NCI-H146 (cell line): ENCODE measurements at regions not wholly inside any gene's neighbourhood (a gene's known extent, or its start where the extent isn't known, plus 50 kb on each side); places are given as distances from the start of the nearest gene placed in this dataset.

Experiments
- DNase-seq: peaks from one replicate; lab custom pipeline; 2025; lab: John Stamatoyannopoulos, UW

GRCh38 chr2:223519471-223519870 is 82.7 kb downstream of the SCG2 start:
- no peak for DNase-seq

DNA sequence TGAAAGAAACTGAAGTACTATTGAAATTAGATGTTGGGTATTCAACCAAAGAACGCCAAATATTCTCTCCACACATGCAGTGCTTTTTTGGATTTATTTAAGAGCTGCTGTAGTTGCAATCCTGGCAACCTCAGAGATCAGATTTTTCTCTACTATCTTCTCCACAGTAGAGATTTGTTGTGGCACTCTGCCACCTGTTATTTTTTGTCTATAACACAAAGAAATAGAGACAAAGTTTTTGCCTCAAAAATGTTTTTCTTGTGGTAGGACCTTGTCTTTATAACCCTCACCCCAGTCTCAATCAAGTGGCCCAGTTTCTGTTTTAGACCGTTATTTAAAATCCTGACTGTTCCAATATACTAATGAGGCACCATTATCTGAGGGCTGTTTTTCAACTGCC is 79.4 kb downstream of the SCG2 start:
- no peak for DNase-seq

DNA sequence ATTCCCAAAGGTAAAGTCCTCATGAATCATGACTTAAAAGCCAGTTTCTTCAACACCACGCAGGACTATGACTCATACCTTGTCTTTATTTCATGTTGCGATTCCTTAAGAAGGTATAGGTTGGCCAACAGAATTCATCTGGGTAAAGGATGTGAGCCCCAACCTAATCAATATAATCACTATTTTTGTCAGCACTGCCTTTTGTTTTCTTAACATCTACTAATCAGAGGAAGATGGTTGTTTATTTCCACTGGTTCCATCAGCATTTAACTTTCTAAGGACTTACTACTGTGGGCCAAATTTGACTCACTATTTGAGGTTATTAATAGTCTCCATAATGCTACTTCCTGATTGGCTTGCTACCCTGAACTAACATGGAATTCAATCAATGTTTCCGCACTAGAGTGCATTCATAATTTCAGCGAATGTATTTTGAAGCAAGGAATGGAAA is 78.6 kb downstream of the SCG2 start:
- DNase-seq: no peak

- no peak for DNase-seq
These were observed 78.1 kb downstream of the SCG2 start for GRCh38 chr2:223524066-223524465.

GRCh38 chr2:223526106-223526505 is 76.1 kb downstream of the SCG2 start:
- DNase-seq: peak; percentile 26

DNA sequence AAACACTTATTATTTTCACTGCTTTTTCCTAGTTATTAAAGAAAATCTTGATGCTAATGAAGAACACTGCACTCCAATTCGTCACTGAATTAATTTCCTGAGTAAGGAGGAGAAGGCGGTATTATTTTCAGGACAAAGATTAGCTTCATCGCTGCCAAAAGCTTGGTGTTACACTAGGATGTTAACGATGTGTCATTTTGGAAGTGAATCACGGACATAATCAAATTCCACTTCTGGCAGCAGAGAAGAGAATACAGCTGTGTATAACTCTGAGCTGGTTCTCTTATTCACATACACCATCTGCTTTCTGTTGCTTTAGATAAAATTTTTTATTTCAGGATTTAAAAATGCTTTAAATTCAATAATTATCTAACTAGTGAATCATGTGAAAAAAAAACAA is 74.1 kb downstream of the SCG2 start:
- no peak for DNase-seq

DNA sequence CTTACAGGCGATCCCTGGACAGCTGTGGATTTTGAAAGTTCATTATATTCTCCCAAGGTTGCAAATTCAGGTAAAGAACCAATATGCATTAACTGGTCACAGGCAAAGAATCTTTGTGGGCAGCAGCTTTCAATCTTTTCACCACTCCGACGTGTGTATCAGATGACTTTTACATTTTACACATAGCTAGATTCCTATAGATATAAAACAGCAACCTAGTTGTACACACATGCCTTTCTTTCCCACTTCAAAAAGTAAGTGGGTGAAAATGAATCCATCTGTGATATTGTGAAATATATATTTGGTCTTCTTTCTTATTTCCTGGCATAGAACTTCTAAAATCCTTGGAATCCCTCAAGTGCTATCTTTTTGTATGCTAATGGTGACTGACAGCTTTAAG is 72.5 kb downstream of the SCG2 start:
- DNase-seq: no peak

DNA sequence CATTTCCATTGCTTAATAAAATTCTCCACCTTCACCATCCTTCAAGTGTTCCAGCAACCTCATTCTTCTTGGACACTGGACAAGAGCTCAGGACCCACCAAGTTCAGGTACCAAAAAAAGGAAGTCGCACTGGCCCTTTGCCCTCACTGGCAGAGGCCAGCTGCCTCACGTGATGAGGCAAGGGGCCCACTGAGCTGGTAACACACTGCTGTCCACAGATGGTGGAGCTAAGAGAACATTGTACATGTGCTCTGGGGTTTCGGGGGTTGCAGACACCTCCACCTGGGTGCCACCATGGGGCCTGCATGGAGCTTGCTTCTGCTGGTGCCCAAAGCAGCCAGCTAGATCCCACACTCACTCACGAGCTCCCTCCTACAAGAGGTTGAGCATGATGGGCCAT is 71.3 kb downstream of the SCG2 start:
- no peak for DNase-seq

- no peak for DNase-seq
These were observed 70.0 kb downstream of the SCG2 start for GRCh38 chr2:223532161-223532560.

DNA sequence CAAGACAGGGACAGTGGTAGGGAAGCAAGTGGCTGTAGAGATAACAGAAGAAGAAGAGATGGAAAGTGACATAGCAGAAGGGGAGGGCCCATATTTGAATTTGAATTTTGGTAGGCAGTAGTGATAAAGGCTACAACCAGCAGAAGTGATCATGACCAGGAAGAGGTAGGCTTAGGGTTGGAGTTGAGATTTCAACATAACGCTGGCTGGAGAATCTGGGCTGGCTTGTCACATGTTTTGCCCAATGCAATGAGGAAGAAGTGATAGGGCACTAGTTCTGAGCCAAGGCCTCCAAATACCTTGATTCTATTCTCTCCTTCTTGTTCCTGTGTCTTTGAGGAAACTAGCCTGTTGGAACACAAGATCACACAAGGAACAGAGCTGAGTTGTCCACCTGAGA is 69.4 kb downstream of the SCG2 start:
- DNase-seq: no peak

GRCh38 chr2:223536546-223536945 is 65.6 kb downstream of the SCG2 start:
- DNase-seq: no peak

GRCh38 chr2:223537115-223537514 is 65.0 kb downstream of the SCG2 start:
- DNase-seq: no peak

DNA sequence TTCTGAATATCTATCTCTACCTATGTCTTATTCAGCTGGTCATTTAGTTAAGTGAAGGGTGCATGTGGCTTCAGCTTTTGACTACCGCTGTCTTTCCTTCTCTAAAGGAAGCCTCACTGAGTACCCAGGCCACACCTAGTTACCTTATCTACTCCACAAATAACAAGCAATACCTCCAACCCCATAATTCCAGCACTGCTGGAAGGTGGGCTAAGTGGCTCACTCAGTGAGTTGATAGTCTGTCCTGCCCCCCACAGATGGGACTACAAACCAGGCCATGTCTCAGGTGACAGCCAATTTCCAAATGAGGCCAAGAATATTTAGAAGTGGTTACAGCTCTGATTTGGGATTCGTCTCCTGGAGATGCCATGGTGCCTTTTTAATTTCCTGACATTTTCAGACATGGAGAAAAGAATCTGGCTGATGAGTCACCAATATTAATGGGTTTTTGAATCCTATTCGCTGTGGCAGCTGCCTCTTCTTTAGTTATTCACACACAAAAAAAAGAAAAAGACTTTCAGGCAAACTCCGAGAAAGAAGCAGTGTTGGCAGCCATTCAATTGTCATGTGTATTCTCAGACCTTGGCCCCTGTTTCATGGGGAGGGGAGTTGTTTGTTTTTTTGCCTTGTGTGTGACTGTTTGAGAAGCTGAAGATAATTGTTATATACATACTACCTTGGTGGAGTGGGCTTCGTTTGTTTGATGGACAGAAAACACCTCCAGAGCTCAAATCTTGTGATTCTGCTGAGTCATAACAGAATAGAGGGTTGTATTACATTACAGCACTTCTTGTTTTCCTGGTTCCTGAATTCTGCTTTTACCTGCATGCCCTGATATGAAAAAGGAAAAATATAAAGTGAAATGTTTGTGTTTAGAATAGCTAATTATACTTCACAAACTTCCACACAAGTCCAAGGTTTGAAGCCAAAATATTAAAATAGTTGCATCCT is 64.2 kb downstream of the SCG2 start:
- peak; percentile 78 for DNase-seq

- DNase-seq: peak; percentile 88
These were observed 63.2 kb downstream of the SCG2 start for GRCh38 chr2:223538920-223539440.

- DNase-seq: peak; percentile 17
These were observed 60.6 kb downstream of the SCG2 start for GRCh38 chr2:223541546-223541945.

- DNase-seq: peak; percentile 83
These were observed 59.7 kb downstream of the SCG2 start for GRCh38 chr2:223542501-223542900.

GRCh38 chr2:223545406-223545805 is 56.8 kb downstream of the SCG2 start:
- DNase-seq: no peak

DNA sequence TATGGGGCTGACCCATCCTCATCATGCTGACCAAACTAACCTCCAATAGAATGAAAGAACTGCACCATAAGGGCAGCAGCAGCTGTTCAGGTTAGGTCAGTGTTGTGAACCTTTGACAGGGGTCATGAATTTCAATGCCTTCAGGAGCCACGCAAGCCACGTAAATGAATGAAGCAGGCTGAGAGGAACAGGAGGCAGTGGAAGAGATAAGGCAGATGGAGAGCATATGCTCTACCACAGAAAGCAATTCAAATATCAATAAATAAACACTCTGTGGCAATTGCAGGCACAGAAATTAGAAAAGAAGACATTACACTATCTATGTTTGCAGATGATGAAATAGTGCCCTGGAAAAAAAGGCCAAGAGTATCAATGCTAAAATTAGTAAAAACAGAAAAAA is 56.3 kb downstream of the SCG2 start:
- peak; percentile 73 for DNase-seq
